NCI-H146 treated with DMSO at 0.1 percent for 48 hours (cell line): ENCODE measurements at regions not wholly inside any gene's neighbourhood (a gene's known extent, or its start where the extent isn't known, plus 50 kb on each side); places are given as distances from the start of the nearest gene placed in this dataset.
"Not testable (repeated sequence)": the region's sequence is repeated elsewhere in the genome, so short reads cannot be mapped to it uniquely, and the experiment has no call there.

Experiments used
- DNase-seq: peaks from one replicate; lab custom pipeline; 2025; ENCODE audit not compliant: unreplicated experiment; lab: John Stamatoyannopoulos, UW

- DNase-seq, result no peak
Observed at GRCh38 chr2:122009561-122009960, 254.1 kb downstream of the TSN start.

- no peak for DNase-seq
Observed at GRCh38 chr2:122011493-122012270, 256.2 kb downstream of the TSN start.

- DNase-seq, result no peak
Observed at GRCh38 chr2:122018736-122019135, 263.3 kb downstream of the TSN start.

GRCh38 chr2:122019724-122020123 lies 264.3 kb downstream of the TSN start:
- no peak for DNase-seq

- no peak for DNase-seq
Observed at GRCh38 chr2:122020377-122020776, 264.9 kb downstream of the TSN start.

- no peak for DNase-seq
Observed at GRCh38 chr2:122021941-122022340, 266.5 kb downstream of the TSN start.

GRCh38 chr2:122022531-122022930 lies 267.1 kb downstream of the TSN start:
- no peak for DNase-seq

- no peak for DNase-seq
Observed at GRCh38 chr2:122023059-122023864, 267.8 kb downstream of the TSN start.

GRCh38 chr2:122027510-122028217 lies 272.2 kb downstream of the TSN start:
- no peak for DNase-seq

GRCh38 chr2:122028371-122029100 lies 273.1 kb downstream of the TSN start:
- DNase-seq, result no peak

GRCh38 chr2:122029456-122029855 lies 274.0 kb downstream of the TSN start:
- DNase-seq, result no peak

GRCh38 chr2:122029945-122030344 lies 274.5 kb downstream of the TSN start:
- DNase-seq, result no peak

- DNase-seq, result peak; percentile 29
Observed at GRCh38 chr2:122031544-122032263, 276.3 kb downstream of the TSN start.

- DNase-seq, result no peak
Observed at GRCh38 chr2:122032264-122032645, 276.8 kb downstream of the TSN start.

GRCh38 chr2:122033778-122034177 lies 278.3 kb downstream of the TSN start:
- DNase-seq, result no peak

- DNase-seq, result peak; percentile 82
Observed at GRCh38 chr2:122034344-122034743, 278.9 kb downstream of the TSN start.

- DNase-seq, result peak; percentile 27
Observed at GRCh38 chr2:122034777-122035176, 279.3 kb downstream of the TSN start.

- DNase-seq, result not testable (repeated sequence)
Observed at GRCh38 chr2:122038816-122039215, 283.4 kb downstream of the TSN start.

- DNase-seq, result no peak
Observed at GRCh38 chr2:122041455-122041854, 286.0 kb downstream of the TSN start.

GRCh38 chr2:122051659-122052058 lies 296.2 kb downstream of the TSN start:
- not testable (repeated sequence) for DNase-seq
